Activated naive CD8-positive, alpha-beta T cell treated with anti-CD3 and anti-CD28 coated beads for 36 hours (primary cell): ENCODE measurements at regions not wholly inside any gene's neighbourhood (a gene's known extent, or its start where the extent isn't known, plus 50 kb on each side); places are given as distances from the start of the nearest gene placed in this dataset.
"Not testable (repeated sequence)": the region's sequence is repeated elsewhere in the genome, so short reads cannot be mapped to it uniquely, and the experiment has no call there.

Experiments
- DNase-seq: peaks from one replicate; pipeline ENCODE4 v3.0.0; 2021
- H3K27ac Mint-ChIP-seq: one replicate; pipeline ENCODE4 v1.8.0; 2022; ENCODE audit warnings: mild to moderate bottlenecking, moderate library complexity, mixed read lengths
- H3K27me3 Mint-ChIP-seq: one replicate; pipeline ENCODE4 v1.8.0; 2022; ENCODE audit warnings: mild to moderate bottlenecking, mixed read lengths
- H3K36me3 Mint-ChIP-seq: one replicate; pipeline ENCODE4 v1.8.0; 2021; ENCODE audit warnings: mild to moderate bottlenecking, mixed read lengths
- H3K4me1 Mint-ChIP-seq: one replicate; pipeline ENCODE4 v1.8.0; 2021; ENCODE audit warnings: mixed read lengths
- H3K4me3 Mint-ChIP-seq: one replicate; pipeline ENCODE4 v1.8.0; 2022; ENCODE audit warnings: mild to moderate bottlenecking, moderate library complexity, mixed read lengths
- H3K9me3 Mint-ChIP-seq: one replicate; pipeline ENCODE4 v1.8.0; 2022; ENCODE audit warnings: mixed read lengths

- not testable (repeated sequence) for H3K4me3 Mint-ChIP-seq, H3K27me3 Mint-ChIP-seq, H3K9me3 Mint-ChIP-seq, H3K4me1 Mint-ChIP-seq, DNase-seq, H3K36me3 Mint-ChIP-seq, H3K27ac Mint-ChIP-seq
Measured at GRCh38 chr1:223949944-223950343, 104.2 kb upstream of the TP53BP2 start.

GRCh38 chr1:223948041-223948440, 102.3 kb upstream of the TP53BP2 start:
- not testable (repeated sequence) for DNase-seq, H3K27me3 Mint-ChIP-seq, H3K4me1 Mint-ChIP-seq, H3K27ac Mint-ChIP-seq, H3K36me3 Mint-ChIP-seq, H3K9me3 Mint-ChIP-seq, H3K4me3 Mint-ChIP-seq

DNA sequence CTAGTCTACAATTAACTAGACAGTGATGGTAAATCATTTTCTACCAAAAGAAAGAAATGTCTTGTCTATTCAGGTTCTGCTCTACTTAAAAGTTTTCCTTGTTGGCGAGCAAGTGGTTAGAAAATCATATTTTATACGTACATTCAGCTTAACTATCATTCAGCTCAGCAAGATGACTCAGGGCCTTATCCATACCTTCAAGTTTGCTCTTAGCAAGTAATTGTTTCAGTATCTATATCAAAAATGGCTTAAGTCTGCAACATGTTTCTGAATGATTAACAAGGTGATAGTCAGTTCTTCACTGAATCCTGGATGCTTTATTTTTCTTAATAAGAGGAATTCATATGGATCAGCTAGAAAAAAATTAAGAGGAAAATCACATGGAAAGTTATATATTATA, 90.8 kb upstream of the TP53BP2 start:
- H3K9me3 Mint-ChIP-seq, DNase-seq, H3K4me1 Mint-ChIP-seq, H3K27me3 Mint-ChIP-seq, H3K27ac Mint-ChIP-seq, H3K4me3 Mint-ChIP-seq, H3K36me3 Mint-ChIP-seq: not testable (repeated sequence)

- not testable (repeated sequence) for H3K9me3 Mint-ChIP-seq, H3K4me1 Mint-ChIP-seq, H3K27ac Mint-ChIP-seq, H3K4me3 Mint-ChIP-seq, DNase-seq, H3K36me3 Mint-ChIP-seq, H3K27me3 Mint-ChIP-seq
Measured at GRCh38 chr1:223931476-223931875, 85.7 kb upstream of the TP53BP2 start.

GRCh38 chr1:223920805-223921204, 75.1 kb upstream of the TP53BP2 start:
- not testable (repeated sequence) for DNase-seq, H3K9me3 Mint-ChIP-seq, H3K27ac Mint-ChIP-seq, H3K4me3 Mint-ChIP-seq, H3K36me3 Mint-ChIP-seq, H3K4me1 Mint-ChIP-seq, H3K27me3 Mint-ChIP-seq

DNA sequence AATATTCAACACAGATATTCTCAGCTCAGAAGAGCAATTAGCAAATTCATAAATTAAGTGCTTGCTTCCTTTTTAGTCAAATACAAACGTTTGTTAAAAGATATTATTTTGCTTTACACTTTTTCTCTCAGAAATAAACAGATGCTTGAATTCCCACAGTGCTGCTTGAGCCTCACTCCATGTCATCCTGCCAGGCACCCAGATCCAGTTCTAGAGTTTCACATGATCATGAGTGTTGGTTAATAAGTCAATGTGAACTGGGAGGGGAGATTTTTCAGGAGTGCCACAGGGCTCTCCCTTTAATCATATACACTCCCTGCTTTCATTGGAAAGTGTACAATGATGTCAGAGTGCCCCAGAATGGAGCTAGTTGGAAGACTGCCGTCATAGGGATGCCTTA, 69.7 kb upstream of the TP53BP2 start:
- not testable (repeated sequence) for H3K27ac Mint-ChIP-seq, H3K36me3 Mint-ChIP-seq, H3K9me3 Mint-ChIP-seq, H3K4me3 Mint-ChIP-seq, H3K4me1 Mint-ChIP-seq, H3K27me3 Mint-ChIP-seq, DNase-seq

- H3K4me3 Mint-ChIP-seq, H3K27ac Mint-ChIP-seq, H3K9me3 Mint-ChIP-seq, H3K27me3 Mint-ChIP-seq, H3K36me3 Mint-ChIP-seq, DNase-seq, H3K4me1 Mint-ChIP-seq: not testable (repeated sequence)
Measured at GRCh38 chr1:223913715-223914114, 68.0 kb upstream of the TP53BP2 start.

DNA sequence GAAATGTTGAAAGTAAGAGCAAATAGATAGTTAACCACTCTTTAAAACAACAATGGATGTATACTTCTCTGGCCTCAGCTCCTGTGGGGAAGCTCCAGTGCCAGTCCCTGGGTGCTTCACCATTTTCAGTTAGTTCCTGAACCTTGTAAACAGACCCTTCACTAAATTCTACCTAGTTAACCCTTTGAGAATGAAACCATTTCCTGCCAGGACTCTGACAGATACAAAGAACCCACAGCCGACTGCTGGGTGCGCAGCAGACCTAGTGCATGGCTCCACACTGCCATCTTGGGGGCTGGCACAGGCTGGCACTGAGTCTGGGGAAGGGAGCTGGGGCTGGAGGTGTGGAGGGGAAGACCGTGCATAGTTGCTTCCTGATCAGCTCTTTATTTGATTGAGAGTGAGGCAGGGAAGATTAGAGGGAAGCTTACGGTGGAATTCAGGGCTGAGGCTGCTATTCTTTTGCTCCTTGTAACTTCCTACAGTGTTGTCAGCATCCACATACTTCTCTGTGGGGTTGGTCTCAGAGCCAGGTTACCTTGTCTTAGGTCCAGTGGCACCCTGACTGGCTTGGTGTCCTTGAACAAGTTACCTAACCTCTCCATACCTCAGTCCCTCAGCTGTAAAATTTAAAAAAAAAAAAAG, 62.3 kb upstream of the TP53BP2 start:
- H3K27ac Mint-ChIP-seq, H3K9me3 Mint-ChIP-seq, H3K36me3 Mint-ChIP-seq, H3K27me3 Mint-ChIP-seq, H3K4me3 Mint-ChIP-seq, H3K4me1 Mint-ChIP-seq: not testable (repeated sequence)
- peak; percentile 29 for DNase-seq

DNA sequence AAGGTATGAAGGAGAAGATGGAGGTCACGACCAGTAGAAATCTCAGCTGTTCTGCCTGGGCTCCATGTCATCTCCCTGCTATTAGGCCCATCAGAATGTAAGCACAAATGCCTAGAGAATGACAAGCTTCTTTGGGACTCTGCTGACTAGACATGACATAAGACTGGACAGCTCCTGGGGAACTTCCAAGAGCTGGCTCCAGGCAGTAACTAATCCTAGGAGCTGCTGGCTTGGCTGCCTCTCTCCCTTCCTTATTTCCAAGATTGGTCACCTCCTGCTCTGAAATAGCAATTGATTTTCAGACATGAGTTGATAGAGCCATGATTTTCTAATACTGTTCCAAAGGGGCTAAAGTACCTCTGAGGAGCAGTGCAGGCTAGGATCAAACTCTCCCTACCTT, 57.5 kb upstream of the TP53BP2 start:
- not testable (repeated sequence) for H3K9me3 Mint-ChIP-seq, H3K36me3 Mint-ChIP-seq

DNA sequence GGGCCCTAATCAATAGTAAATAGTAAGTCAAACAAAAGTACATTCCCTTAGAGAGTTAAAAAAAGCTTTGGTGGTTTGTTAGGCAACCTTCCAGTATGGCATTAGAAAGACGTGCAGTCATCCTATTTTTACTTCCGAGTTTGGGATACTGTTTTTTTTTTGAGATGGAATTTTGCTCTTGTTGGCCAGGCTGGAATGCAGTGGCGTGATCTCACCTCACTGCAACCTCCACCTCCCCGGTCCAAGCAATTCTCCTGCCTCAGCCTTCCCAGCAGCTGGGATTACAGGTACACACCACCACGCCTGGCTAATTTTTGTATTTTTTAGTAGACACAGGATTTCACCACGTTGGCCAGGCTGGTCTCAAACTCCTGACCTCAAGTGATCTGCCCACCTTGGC, 54.0 kb upstream of the TP53BP2 start:
- not testable (repeated sequence) for H3K36me3 Mint-ChIP-seq, DNase-seq, H3K4me1 Mint-ChIP-seq, H3K4me3 Mint-ChIP-seq, H3K27me3 Mint-ChIP-seq, H3K27ac Mint-ChIP-seq, H3K9me3 Mint-ChIP-seq

More for the DNA sequence above, 57.5 kb upstream of the TP53BP2 start:
- H3K27me3 Mint-ChIP-seq, H3K27ac Mint-ChIP-seq, DNase-seq, H3K4me1 Mint-ChIP-seq, H3K4me3 Mint-ChIP-seq: not testable (repeated sequence)

GRCh38 chr1:223897097-223897496, 51.4 kb upstream of the TP53BP2 start:
- not testable (repeated sequence) for H3K4me3 Mint-ChIP-seq, H3K27me3 Mint-ChIP-seq

DNA sequence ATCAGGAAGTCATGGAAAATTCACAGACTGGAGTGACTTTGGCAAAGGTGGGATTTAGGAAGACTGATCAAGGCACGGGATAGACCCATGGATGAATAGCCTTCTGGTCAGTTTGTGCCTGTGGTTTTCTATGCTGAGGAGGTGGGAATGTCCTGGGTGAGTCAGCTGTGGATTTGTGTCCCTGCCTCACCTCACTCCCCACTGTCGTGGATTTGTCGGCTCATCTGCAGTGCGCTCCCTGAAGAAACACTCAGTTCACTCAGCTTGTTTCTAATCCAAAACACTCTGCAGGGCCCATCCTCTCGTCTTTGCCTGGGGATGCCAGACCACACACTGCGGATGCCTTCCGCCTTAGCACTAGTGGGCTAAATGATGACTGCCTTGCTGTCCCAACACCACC, 50.2 kb upstream of the TP53BP2 start:
- H3K27me3 Mint-ChIP-seq, H3K4me1 Mint-ChIP-seq, DNase-seq, H3K9me3 Mint-ChIP-seq, H3K4me3 Mint-ChIP-seq, H3K27ac Mint-ChIP-seq, H3K36me3 Mint-ChIP-seq: not testable (repeated sequence)

More at GRCh38 chr1:223897097-223897496, 51.4 kb upstream of the TP53BP2 start:
- H3K9me3 Mint-ChIP-seq, H3K36me3 Mint-ChIP-seq, H3K27ac Mint-ChIP-seq, DNase-seq, H3K4me1 Mint-ChIP-seq: not testable (repeated sequence)
